Activated gamma-delta T cell (primary cell): ENCODE measurements at regions not wholly inside any gene's neighbourhood (a gene's known extent, or its start where the extent isn't known, plus 50 kb on each side); places are given as distances from the start of the nearest gene placed in this dataset.
"Not testable (repeated sequence)": the region's sequence is repeated elsewhere in the genome, so short reads cannot be mapped to it uniquely, and the experiment has no call there.

Experiments
- DNase-seq: peaks from one replicate; lab custom pipeline; 2025; lab: John Stamatoyannopoulos, UW

GRCh38 chr1:47491341-47491753 is 53.5 kb downstream of the FOXD2 start:
- DNase-seq, result no peak

DNA sequence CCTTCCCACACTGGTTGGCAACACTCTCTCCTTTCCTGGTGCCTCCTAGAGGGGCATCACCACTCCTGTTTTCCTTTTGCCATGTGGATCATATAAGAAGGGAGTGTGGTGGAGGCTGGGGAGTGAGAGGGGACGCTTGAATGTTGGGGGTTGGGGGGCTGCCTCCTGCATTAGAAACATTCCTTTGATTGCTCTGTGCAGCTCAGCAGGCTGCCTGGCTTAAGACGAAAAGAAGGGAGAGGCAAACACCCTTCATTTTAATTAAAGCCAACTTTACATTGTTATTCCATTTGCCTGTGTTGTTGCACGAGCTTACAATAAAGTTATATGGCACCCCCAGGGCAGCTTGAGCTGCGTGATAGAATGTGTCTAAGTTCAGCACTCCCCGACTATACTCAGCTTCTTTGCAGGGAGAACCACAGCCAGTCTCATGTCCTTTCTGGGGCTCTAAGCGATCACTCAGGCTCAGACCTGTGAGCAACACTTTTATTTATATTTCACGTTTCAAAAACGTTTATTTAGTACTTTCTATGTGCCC is 57.4 kb downstream of the FOXD2 start:
- DNase-seq, result no peak

DNA sequence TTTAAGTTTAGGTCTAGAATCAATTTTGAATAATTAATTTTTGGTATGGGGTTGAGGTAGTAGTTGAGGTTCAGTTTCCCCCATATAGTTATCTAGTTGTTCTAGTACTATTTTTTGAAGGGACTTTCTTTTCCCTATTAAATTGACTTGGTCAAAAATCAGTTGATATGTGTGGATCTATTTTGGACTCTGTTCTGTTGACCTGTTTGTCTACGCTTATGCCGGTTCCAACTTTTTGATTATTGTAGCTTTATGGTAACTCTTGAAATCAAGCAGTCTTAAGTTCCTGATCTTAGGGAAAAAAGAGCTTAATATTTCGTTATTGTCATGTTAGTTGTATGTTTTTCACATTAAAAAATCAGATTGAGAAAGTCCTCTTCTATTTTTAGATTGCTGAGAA is 60.7 kb downstream of the FOXD2 start:
- DNase-seq, result no peak

GRCh38 chr1:47501069-47501468 is 63.2 kb downstream of the FOXD2 start:
- DNase-seq, result no peak

DNA sequence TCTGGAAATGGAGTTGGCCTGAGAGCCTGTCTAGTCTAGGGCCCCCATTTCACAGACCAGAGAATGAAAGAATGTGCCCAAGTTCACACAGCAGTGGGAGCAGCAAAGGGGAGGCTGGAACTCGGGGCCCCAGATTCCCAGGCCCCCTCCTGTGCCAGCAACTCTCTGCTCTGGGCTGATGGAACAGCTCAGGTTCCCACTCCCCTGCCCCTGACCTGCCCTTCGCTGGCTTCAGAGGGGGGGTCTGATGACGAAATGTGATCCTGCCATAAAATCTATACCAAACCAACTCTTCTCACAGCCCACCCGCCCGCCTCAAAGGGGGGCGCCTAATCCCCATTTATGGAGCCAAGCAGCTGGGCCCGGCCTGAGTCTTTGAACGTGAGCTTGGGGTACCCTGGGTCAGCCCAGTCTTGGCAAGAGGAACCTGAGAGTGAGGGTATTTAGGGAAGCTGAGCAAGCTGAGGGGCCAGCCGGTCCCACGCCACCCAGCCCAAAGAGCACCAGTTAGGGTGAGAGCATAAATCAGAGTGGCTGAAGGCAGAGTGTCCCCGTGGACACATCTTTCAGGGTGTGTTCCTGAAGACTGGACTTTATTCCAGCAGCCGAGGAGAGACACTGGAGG is 65.0 kb downstream of the FOXD2 start:
- DNase-seq, result no peak

DNA sequence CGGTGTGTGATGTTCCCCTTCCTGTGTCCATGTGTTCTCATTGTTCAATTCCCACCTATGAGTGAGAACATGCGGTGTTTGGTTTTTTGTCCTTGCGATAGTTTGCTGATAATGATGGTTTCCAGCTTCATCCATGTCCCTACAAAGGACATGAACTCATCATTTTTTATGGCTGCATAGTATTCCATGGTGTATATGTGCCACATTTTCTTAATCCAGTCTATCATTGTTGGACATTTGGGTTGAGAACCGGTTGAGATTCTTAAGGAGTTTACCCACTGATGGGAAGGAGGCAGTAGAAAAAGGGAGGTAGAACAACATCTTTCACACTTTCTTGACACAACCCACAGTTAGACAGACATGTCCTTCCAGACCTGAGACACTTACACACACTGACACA is 67.0 kb downstream of the FOXD2 start:
- not testable (repeated sequence) for DNase-seq

DNA sequence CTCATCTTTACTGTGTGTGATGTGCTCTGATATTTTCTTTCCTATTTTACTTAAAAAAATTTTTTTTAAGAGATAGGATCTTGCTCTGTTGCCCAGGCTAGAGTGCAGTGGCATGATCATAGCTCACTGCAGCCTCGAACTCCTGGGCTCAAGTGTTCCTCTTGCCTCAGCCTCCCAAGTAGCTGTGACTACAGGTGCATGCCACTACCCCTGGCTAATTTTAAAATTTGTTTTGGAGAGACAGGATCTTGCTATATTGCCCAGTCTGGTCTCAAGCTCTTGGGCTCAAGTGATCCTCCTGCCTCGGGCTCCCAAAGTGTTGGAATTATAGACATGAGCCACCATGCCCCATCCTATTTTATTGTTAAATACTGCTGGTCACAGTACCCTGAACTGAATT is 67.4 kb downstream of the FOXD2 start:
- DNase-seq, result no peak

DNA sequence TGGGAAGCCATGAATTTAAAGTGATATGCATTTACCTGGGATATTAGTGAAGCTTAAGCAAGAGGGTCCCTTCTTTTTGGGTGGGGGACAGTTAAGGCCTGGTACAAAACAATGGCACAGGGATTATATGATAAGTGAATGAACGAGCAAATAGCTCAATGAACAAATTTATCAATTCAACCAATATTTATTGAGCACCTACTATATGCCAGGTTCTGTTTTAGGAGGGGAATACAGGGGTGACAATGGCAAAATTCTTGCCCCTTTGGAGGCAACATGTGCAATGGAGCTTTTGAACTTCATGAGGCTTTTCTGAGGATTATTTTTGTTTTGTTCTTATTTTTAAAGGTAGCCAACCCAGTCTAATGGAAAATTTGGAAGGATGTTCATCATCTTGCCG is 68.2 kb downstream of the FOXD2 start:
- DNase-seq, result no peak

GRCh38 chr1:47507144-47507543 is 69.3 kb downstream of the FOXD2 start:
- no peak for DNase-seq

GRCh38 chr1:47507881-47508701 is 70.2 kb downstream of the FOXD2 start:
- DNase-seq, result no peak

- DNase-seq, result no peak
Observed at GRCh38 chr1:47508702-47509431, 71.0 kb downstream of the FOXD2 start.

GRCh38 chr1:47510282-47510811 is 72.5 kb downstream of the FOXD2 start:
- DNase-seq, result no peak

GRCh38 chr1:47511825-47512224 is 74.0 kb downstream of the FOXD2 start:
- DNase-seq, result no peak

DNA sequence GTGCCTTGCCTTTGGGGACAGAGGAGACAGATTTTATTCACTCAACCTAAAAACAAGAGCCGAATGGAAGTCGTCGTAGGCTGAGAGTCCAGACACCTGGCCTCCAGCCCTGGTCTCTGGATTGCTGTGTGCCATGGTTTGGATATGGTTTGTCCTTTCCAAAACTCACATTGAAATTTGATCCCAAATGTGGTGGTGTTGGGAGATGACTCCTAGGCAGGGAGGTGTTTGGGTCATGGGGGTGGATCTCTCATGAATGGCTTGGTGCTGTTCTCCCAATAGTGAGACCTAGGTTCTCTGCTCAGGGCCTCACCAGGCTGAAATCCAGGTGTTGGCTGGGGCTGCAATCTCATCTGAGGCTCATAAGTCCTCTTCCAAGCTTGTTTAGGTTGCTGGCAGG is 75.5 kb downstream of the FOXD2 start:
- DNase-seq, result no peak

GRCh38 chr1:47514229-47514628 is 76.4 kb downstream of the FOXD2 start:
- no peak for DNase-seq

DNA sequence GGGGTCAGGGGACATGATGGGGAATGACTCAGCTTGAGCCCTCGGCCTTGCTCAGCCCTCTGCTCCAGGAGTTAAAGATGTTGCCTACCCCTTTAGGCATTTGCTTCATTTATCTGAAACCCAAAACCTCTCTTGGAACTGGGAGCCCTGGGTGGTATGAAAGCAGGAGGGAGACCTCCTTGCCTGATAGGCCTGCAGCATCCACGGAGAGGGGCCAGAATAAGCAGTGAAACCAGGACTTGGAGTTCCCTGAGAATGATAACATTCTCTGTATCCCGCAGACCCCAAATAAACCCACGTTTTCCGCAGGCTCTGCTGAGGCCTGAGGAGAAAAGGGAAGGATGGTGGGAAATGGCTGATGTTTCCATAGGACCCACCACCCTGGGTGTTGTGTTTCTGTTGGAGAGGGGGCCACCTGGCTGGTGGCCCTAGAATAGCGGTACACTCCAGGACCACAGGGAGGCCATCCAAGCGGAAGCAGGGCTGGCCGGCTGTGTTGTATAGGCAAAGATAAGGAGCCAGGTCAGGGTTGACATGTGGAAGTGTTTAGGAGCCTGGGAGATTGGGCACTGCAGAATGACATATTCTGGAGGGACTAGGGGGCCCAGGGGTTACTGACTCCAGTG is 77.4 kb downstream of the FOXD2 start:
- DNase-seq, result no peak

GRCh38 chr1:47517946-47518345 is 80.1 kb downstream of the FOXD2 start:
- DNase-seq, result no peak

DNA sequence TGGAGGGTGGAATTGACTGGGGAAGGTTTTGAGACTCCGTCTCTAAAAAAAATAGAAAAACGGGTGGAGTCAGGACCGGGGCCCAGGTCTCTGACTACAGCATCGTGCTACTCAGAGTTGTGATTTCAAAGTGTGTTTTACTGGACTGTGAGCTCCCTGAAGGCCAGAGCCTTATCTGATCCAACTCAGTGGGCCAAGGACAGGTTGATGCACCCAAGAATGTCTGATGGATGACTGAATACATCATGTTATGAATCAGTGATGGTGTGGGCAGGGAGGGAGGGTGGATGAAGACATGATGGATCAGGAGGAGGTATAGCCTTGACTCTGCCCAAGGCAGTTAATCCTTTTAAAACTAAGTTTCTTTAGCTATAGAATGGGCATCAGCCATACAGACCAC is 81.6 kb downstream of the FOXD2 start:
- no peak for DNase-seq

DNA sequence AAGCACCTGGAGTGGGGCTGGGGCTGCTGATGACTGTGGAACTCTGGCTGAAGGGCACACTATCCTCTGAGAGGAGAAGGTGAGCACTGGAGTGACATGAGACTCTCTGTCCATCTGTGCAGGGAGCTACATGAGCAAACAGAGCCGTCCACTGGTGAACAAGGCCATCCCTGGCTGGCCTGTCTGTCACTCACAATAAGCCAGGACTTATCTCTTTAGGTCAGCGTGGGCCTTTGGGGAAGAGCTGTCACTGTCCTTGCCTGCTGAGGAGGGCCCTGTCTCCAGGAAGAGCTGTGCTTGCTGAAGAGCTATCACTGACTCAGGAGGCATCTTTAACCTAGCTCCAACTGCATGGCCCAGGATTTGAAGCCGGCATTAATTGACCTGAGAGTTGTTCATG is 82.1 kb downstream of the FOXD2 start:
- DNase-seq, result no peak

DNA sequence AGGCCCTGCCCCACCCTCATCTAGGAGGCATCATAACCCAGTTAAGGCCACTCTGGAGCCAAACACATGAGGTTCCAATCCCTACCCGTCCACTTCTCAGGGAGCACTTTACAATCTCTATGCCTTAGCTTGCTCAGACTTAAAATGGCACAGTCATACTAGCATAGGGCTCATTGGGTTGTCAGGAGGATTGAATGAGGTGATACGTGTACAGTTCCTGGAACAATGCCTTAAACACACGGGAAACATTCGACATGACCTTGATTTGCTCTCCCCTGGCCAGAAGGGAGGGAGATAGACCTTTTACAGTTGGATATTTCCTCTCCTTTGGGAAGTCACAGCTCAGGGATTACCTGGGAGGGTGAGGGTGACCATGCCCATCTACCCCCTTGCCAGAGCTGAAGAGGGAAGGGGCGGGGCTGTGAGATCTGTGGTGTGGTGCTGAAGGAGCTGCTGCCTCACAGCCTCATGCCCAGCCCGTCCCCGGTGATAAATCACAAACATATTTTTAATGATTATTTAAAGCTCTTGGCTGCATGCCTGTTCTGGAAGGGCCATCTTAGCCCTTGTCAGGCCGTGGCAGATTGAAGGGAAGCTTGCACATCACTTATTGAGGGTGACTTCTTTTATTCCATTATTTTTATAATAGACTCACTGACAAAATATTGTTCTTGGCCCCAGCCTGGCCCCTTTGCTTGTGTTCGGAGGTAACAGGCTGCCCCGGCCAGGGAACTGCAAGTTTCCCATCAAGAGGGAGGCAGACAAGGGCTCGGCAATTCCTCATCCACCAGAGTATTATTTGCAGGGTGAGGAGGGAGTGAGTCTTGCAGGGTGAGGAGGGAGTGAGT is 83.4 kb downstream of the FOXD2 start:
- no peak for DNase-seq
